Fibroblast of skin of left biceps (primary cell): ENCODE measurements at regions not wholly inside any gene's neighbourhood (a gene's known extent, or its start where the extent isn't known, plus 50 kb on each side); places are given as distances from the start of the nearest gene placed in this dataset.

Source experiments
- DNase-seq, 2 experiments: peaks; one replicate each; pipeline ENCODE4 v3.0.0-alpha.2; 2013; ENCODE audit warnings: low read depth in 2 of 2

DNA sequence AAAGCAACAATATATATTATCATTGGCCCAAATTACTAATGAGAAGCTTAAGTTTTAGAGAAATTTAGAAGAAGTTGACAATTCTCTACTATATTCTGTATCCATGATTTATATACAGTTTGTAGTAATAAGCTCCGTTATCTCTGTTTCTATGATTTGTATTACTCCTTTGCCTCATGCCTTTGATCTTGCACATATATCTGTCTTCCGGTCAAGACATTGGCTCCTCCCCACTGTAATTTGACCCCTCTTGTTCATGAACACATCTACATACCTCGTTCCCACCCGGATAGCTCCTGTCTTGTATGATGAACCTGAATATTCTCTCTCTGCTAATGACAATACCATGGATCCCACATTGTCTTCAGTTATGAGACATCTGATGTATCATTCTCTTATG lies 581.0 kb upstream of the RGS18 start:
- DNase-seq = no peak

DNA sequence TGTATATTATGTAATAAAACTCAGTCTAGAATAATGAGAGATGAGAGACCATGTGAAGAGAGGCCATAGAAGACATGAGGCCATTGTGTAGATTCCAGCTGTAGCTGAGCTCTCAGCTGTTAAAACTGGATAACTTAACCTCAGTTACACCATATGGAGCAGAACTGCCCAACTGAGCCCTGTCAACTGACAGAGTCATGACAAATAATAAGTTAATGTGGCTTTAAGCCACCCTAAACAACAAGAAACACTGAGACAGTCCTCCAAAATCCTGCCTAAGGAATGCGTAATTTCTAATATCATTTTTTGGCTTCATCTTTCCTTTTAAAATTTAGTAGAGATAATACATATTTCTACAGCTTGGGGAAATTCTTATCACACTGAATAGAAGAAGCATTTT lies 580.0 kb upstream of the RGS18 start:
- DNase-seq = no peak

DNA sequence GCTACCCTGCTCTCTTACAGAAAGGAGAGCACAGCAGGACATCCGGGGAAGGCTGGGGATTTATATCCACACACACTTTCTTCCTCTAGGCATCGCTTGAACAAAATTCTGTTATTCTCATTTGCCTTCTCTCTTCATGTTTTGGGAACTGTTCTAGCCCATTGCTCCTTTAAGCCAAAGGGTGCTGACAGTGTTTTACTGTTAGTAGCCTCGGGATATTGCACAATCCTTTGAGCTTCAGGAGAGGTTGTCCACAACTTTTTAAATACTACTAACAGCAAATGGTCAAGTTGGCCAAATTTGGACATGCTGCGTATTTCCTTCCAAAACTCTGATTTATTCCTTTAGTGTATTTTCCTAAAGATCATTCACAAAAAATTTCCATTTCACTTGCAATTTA lies 579.2 kb upstream of the RGS18 start:
- no peak for DNase-seq

- DNase-seq = no peak
Measured at GRCh38 chr1:191582169-191582568, 576.1 kb upstream of the RGS18 start.

DNA sequence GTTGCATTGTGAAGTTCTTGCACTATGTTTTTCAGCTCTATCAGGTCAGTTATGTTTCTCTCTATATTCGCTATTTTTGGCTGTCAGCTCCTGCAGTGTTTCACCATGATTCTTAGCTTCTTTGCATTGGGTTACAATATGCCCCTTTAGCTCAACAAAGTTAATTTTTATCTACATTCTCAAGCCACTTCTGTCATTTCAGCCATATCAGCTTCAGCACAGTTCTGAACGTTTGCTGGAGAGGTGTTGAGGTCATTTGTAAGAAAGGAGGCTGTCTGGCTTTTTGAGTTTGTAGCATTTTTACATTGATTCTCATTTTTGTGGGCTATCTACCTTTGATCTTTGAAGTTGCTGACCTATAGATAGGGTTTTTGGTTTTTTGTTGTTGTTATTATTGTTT lies 573.2 kb upstream of the RGS18 start:
- DNase-seq = no peak

DNA sequence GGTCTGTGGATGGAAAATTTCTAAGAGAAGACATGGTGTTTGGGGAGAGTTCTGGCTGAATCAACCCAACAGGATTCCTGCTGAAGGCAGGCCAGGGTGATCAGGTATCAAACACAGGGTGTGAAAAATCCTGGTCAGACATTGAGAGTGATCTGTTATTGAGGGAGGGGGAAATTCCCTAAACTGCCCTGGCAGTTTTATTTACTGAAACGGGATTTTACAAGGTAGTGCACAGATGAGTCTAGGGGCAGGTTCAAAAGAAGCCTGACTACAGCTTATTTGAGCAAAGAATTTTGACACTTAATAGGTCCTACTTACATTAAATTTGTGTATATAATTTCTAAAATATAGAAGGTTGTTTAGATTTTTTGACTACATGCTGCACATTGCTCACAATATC lies 569.4 kb upstream of the RGS18 start:
- DNase-seq = no peak

DNA sequence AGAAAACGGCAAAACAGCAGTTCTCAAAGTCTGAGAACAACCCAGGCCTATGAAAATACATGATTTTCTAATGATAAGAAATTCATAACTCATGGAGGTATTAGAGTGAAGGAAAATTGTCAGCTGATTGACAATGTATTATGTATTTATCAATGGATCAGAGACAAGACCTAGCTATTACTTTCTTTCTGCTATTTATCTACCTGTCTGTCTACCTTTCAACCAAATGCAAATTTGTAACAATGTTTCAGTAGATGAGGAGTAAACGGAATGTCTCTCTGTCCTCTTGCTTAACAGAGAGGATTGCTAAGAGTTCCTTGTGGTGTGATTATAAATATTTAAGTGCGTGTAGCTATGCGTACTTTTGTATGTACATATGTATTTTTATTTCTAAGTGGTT lies 568.7 kb upstream of the RGS18 start:
- no peak for DNase-seq

DNA sequence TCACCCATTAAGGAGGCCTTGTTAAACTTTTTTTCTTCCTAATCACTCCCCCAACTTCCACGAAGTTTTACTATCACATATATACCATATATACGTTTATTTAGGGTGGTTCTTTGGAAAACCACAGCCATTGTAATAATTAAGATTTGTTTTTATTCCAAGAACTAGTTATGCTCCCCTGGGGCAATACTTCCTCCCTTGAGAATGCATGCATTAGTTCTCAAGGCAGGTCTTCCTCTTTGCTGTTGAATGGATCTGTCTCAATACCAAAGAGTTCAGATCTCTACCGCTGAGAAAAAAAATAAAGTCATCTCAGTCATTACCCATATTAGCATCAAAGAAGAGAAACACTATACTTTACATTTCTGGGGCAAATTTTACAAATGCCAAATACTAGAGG lies 567.7 kb upstream of the RGS18 start:
- DNase-seq = no peak

DNA sequence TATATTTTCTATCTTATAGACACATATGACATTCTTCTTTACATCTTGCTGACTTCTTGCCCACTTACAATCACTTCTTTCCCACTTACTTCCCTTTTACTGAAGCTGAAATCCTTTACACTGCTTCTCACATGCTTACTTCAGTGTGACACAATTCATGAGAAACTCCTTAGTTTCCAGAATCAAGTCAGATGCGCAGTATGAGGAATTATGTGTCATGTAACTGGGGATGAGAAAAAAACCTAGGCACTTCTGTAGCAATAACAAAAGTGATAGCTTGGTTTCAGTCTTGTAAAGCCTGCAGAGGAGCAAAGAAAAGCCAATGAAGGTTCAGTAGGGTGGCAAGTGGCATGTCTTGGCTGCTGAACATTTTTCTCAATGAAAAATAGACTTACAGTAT lies 566.2 kb upstream of the RGS18 start:
- no peak for DNase-seq

GRCh38 chr1:191592907-191593306 lies 565.4 kb upstream of the RGS18 start:
- no peak for DNase-seq

DNA sequence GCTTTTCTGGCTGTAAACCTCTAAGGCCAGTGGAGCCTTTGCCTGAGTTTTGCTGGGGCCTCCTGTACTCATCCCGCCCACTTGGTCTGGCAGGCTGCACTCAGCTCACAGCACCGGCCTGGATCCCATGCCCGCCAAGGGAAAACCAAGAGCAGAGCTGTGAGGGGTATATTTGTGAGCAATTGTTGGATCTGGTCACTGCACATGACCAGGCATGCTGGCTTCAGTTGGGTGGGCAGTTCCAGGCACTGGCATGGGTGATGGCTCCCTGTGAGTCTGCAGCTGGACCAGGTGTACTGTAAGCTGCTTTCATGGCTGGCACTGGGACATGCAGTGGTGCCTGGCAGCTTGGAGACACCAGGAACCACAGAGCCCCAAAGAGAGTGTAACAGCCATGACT lies 563.1 kb upstream of the RGS18 start:
- no peak for DNase-seq

DNA sequence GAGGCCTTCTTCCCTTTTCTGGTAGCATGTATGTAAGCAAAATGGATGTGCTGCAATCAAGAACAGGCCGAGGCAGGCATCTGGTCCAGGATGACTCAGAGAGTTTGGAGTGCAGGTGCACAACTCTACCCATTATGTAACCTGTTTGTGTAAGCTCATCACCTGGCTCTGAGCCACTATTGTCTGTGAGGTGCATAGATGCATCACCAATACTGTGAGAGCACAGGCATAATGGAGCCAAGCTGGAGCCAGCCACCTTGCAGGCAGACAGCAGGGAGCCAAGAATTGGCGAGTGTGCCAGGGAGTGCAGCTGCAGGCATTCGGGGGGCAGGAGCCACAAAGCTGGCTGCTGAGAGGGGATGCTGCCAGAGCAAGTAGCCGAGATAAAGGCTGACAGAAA lies 549.9 kb upstream of the RGS18 start:
- DNase-seq = no peak

- no peak for DNase-seq
Measured at GRCh38 chr1:191609305-191609704, 549.0 kb upstream of the RGS18 start.

DNA sequence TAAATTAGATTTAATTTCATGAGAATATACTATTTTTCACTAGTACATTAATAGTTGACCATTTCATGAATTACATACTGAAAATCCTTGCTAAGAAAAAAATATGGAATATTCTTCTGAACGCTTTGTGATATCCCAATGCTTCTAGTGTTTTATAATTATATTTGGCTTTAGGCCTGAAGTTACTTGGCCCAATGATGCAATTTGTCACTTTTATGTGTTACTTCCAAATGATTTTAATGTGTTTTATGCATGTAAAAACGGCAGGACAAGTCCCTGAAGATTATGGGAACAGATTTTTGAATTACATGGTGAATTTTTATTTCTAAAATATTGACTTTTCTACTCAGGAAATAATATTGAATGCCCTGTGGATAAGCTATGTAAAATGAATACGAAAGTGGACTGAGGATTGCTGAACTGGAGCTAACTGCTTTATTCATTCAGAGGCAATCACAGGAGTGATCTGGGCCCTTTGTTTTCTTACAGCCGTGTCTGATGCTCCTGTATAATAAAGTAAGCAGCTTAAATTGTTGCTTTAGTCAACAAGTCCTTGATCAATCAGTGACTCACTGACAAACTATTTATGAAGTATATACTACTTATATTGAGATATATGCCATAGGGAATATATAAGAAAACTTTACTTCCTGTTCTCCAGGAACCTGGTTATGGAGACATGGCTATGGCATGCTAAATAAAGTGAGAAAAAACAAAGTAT lies 543.0 kb upstream of the RGS18 start:
- DNase-seq = no peak

DNA sequence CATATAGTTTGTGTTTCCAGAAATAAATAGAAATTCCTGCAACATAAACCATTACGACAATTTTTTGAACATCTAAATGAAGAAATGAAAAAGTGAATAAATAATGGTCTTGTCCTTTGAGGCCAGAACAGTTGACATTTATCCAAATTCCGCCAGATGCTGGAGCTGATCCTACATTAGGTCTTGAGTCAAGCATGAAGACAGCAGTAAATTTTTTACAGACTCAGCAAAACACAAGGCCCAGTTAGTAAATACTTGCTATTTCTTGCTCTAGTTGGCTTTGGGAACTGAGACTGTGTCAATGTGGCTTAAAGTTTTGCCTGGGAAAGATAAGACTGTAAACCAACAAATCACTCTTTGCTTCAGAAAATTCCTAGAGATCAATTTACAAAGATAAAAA lies 540.1 kb upstream of the RGS18 start:
- no peak for DNase-seq

- no peak for DNase-seq
Measured at GRCh38 chr1:191620883-191621282, 537.4 kb upstream of the RGS18 start.

- no peak for DNase-seq
Measured at GRCh38 chr1:191624044-191624443, 534.2 kb upstream of the RGS18 start.

GRCh38 chr1:191629836-191630235 lies 528.4 kb upstream of the RGS18 start:
- no peak for DNase-seq

DNA sequence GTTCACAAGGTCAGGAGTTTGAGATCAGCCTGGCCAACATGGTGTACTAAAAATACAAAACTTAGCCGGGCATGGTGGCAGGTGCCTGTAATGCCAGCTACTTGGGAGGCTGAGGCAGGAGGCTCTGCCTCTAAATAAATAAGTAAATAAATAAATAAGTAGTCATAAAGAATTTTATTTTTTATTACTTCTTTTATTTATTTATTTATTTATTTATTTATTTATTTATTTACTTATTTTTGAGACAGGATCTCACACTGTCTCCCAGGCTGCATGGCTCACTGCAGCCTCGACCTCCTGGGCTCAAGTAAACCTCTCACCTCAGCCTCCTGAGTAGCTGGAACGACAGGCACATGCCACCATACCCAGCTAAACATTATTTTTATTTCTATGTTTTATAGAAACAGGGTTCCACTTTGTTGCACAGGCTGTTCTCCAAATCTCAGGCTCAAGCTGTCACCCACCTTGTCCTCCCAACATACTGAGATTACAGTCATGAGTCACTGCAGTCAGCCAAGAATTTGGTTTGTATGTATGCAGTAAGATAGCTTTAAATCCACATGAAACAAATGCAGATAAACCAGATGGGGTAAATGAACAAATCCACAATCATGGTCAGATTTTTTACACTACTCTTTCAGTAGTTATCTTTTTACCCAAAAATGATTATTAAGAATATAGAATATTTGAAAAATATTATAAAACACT lies 523.3 kb upstream of the RGS18 start:
- no peak for DNase-seq

GRCh38 chr1:191636345-191636744 lies 521.9 kb upstream of the RGS18 start:
- no peak for DNase-seq

DNA sequence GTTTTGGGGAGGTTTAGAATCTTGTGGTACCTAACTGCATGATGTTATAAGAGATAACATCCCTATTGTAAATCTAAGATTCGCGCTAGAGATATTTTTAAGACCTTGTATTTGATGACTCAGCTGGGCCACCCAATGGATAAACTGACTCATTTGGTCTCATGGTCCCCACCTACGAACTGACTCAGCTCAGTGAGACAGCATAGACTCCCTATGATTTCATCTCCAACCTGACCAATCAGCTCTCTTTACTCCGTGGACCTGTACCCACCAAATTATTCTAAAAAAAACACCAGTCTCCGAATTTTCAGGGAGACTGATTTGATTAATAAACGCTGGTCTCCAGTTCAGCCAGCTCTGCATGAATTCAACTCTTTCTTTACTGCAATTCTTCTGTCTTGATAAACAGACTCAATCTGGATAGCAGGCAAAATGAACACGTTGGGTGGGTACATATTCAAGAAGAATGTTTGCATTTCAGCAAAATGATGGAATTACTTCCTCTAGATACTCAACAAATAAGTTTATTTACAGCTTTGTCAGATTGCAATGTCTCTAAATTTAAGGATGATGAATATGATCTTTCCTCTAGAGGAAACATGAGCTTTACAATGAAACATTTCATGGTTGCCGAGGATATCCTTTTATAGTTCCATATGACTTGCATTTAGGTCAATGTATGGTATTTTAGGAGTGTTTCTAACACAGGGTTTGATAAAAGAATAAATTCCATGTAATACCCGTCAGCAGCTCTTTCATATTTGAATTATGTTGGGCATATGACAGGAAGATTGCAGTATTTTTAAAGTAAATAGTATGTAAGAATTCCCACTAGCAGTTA lies 516.6 kb upstream of the RGS18 start:
- no peak for DNase-seq

DNA sequence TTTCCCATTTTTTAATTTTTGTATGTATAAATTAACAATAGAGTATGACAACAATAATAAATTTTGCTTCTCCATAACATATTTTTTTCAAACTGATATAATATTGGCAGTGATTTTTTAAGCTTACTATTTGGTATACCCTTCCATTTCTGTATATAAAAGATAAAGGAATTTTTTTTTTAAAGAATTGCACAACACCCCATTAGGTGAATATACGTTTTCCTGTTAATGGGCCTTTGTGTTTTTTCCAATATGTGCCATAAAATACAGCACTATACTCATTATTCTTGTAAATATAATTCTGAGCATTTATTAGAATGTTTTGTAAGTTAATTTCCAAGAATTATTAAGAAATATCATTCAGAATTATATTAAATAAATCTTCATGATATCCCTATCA lies 515.2 kb upstream of the RGS18 start:
- DNase-seq = no peak

- no peak for DNase-seq
Measured at GRCh38 chr1:191648939-191649338, 509.3 kb upstream of the RGS18 start.
